ENCODE measurements at regions not wholly inside any gene's neighbourhood (a gene's known extent, or its start where the extent isn't known, plus 50 kb on each side); places are given as distances from the start of the nearest gene placed in this dataset.
"Not testable (repeated sequence)": the region's sequence is repeated elsewhere in the genome, so short reads cannot be mapped to it uniquely, and the experiment has no call there.

- BruUV-seq (replicated peaks); POLR2A ChIA-PET; in situ Hi-C loops (cut with HindIII; ENCODE audit: extremely low pct_ligation_motif_present, low pct_unique_long_range_greater_than_20kb); H3K4me3 ChIP-seq (replicated peaks in 1 of 3; ENCODE audit: insufficient read depth in 1 of 3, low read depth in 2 of 3, low read length in 3 of 3); intact Hi-C loops (cut with micrococcal nuclease; ENCODE audit: unreplicated experiment); H3K9ac ChIP-seq (ENCODE audit: insufficient read depth, low read depth, low read length); CTCF ChIA-PET (ENCODE audit: low intra/inter-chr PET ratio, low total read pairs); ATAC-seq; H2AFZ ChIP-seq (ENCODE audit: low read length); H3K9me3 ChIP-seq (ENCODE audit: low read length); H3K79me2 ChIP-seq (ENCODE audit: insufficient read depth, low read length); FAIRE-seq; H3K36me3 ChIP-seq (replicated peaks in 1 of 2; ENCODE audit: control insufficient read depth in 1 of 2, insufficient read depth in 2 of 2, low read length in 2 of 2); H3K27me3 ChIP-seq (ENCODE audit: control insufficient read depth in 1 of 2, insufficient read depth in 2 of 2, low read length in 2 of 2); DNase-seq (ENCODE audit: low spot score); H4K20me1 ChIP-seq (ENCODE audit: insufficient read depth, low read length): not testable (repeated sequence)
- 97% methylated on average over 3 of the region's 3 CpGs for WGBS (ENCODE audit: low lambda C conversion rate)
- Histone ChIP-seq H3K27ac (ENCODE audit: extremely low read length, insufficient read depth, low read length) (peak overlapping the region; percentile 40), H3K4me2 (ENCODE audit: low read depth, low read length) (peak overlapping the region; percentile 37; the same call in 1 of the 2 replicates), H3K4me1 (ENCODE audit: insufficient read depth, low read length) (peaks cover 100% of the 10 kb centered on the region)
- TF ChIP-seq ZBTB46 (CRISPR knock-in tag; IDR thresholded peaks at IDR 0.05; ENCODE audit: borderline replicate concordance) (0 out of 2 replicates have a peak, but pooled peaks have one; percentile 38), MXD1 (CRISPR knock-in tag; IDR thresholded peaks at IDR 0.05) (0 out of 2 replicates have a peak, but pooled peaks have one; percentile 61), HIC2 (CRISPR knock-in tag; IDR thresholded peaks at IDR 0.05; ENCODE audit: low read depth) (peak; percentile 42), ZNF891 (CRISPR knock-in tag; IDR thresholded peaks at IDR 0.05) (peak; percentile 22; the same call in 1 of the 2 replicates), HOXA7 (CRISPR knock-in tag; IDR thresholded peaks at IDR 0.05) (peak; percentile 69), CREBL2 (CRISPR knock-in tag; IDR thresholded peaks at IDR 0.05; ENCODE audit: borderline replicate concordance) (peak; percentile 17; the same call in 1 of the 2 replicates), REL (CRISPR knock-in tag; conservative IDR thresholded peaks at IDR 0.05) (0 out of 2 replicates have a peak, but pooled peaks have one; percentile 61), ZNF354B (CRISPR knock-in tag; IDR thresholded peaks at IDR 0.05) (peak; percentile 65; the same call in 1 of the 2 replicates), POGZ (CRISPR knock-in tag; IDR thresholded peaks at IDR 0.05) (peak; percentile 30; the same call in 1 of the 2 replicates), CTCF (CRISPR knock-in tag; IDR thresholded peaks at IDR 0.05) (peak; percentile 58), ARID4A (CRISPR knock-in tag; IDR thresholded peaks at IDR 0.05; ENCODE audit: borderline replicate concordance) (peak; percentile 22; the same call in 1 of the 2 replicates), ZMYM3 (CRISPR knock-in tag; IDR thresholded peaks at IDR 0.05) (0 out of 2 replicates have a peak, but pooled peaks have one; percentile 31)
Measured at GRCh38 chr6:167671379-167671976, 155.2 kb upstream of the AFDN start.
